ENCODE measurements at regions not wholly inside any gene's neighbourhood (a gene's known extent, or its start where the extent isn't known, plus 50 kb on each side); places are given as distances from the start of the nearest gene placed in this dataset.

DNA sequence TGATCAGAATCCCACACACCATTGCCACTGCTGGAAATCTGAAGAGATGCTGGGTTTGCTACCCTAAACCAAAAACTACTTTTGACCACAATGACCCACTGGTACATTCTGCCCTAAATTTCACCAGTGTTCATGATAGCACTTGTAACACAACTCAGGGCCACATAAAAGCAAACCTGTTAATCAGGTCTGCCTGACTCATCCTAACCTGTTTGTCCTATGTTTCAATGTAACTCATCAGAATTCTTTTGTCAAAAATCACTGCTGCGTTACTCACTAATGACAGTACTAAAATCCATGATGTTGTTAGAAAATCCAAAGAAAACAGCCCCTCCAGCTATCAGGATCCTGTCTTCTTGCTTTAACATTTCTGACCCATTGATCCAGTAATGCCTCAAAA, 55.6 kb upstream of the XCR1 start (continued):
- TF ChIP-seq SCRT1 (tag by site-specific recombination; IDR thresholded peaks at IDR 0.05; ENCODE audit: borderline replicate concordance) (no peak), ZFP37 (tag by site-specific recombination; IDR thresholded peaks at IDR 0.05) (no peak), ZNF184 (tag by site-specific recombination; IDR thresholded peaks at IDR 0.05) (no peak), ZNF391 (tag by site-specific recombination; IDR thresholded peaks at IDR 0.05; ENCODE audit: borderline replicate concordance, low read depth) (no peak)

DNA sequence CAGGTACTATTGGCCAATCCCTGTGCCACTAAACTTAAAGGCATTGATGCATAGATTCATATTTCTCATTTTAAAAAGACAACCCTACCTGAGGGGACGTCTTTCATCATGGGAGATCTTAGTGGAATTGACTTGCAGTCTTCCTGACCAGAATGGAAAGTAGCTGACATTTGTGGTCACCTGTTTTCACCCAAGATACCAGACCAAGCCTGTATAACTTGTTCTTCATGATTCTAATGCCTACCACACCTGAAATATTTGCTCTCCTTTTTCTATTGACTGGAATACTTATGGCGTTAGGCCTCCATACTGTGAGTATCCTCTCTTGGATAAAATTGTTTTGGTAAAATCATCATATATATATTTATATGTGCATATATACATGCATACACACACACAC, 54.7 kb upstream of the XCR1 start:
- no peak overlapping the region for H3K27ac ChIP-seq (ENCODE audit: extremely low read depth, low read depth, low read length)
- H3K4me3 ChIP-seq (ENCODE audit: low read depth, low read length), result no peak overlapping the region
- no peaks in the 10 kb centered on the region for H3K9me3 ChIP-seq (ENCODE audit: control insufficient read depth, insufficient read depth, low read depth, low read length)
- H3K4me1 ChIP-seq (ENCODE audit: control insufficient read depth, insufficient read depth, low read length), result no peaks in the 10 kb centered on the region
- TF ChIP-seq ZNF510 (tag by site-specific recombination; IDR thresholded peaks at IDR 0.05; ENCODE audit: insufficient replicate concordance) (no peak), ZNF302 (tag by site-specific recombination; IDR thresholded peaks at IDR 0.05; ENCODE audit: low read depth) (no peak), ZBTB20 (tag by site-specific recombination; IDR thresholded peaks at IDR 0.05) (no peak), ZNF416 (tag by site-specific recombination; IDR thresholded peaks at IDR 0.05) (no peak), ZNF558 (tag by site-specific recombination; IDR thresholded peaks at IDR 0.05) (no peak), ZNF423 (tag by site-specific recombination; IDR thresholded peaks at IDR 0.05) (no peak), ZNF274 (IDR thresholded peaks at IDR 0.05; ENCODE audit: low read length) (no peak), ZNF274 (tag by site-specific recombination; IDR thresholded peaks at IDR 0.05; ENCODE audit: borderline replicate concordance) (no peak), ZNF174 (tag by site-specific recombination; IDR thresholded peaks at IDR 0.05) (no peak), ZNF514 (tag by site-specific recombination; IDR thresholded peaks at IDR 0.05) (no peak), ZNF843 (tag by site-specific recombination; IDR thresholded peaks at IDR 0.05) (no peak), SALL2 (tag by site-specific recombination; IDR thresholded peaks at IDR 0.05; ENCODE audit: borderline replicate concordance) (no peak), ZNF211 (tag by site-specific recombination; IDR thresholded peaks at IDR 0.05; ENCODE audit: low read depth) (no peak), ZNF350 (tag by site-specific recombination; IDR thresholded peaks at IDR 0.05) (no peak)
- TF ChIP-seq, protein P1, sequence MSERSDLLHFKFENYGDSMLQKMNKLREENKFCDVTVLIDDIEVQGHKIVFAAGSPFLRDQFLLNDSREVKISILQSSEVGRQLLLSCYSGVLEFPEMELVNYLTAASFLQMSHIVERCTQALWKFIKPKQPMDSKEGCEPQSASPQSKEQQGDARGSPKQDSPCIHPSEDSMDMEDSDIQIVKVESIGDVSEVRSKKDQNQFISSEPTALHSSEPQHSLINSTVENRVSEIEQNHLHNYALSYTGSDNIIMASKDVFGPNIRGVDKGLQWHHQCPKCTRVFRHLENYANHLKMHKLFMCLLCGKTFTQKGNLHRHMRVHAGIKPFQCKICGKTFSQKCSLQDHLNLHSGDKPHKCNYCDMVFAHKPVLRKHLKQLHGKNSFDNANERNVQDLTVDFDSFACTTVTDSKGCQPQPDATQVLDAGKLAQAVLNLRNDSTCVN (tag by site-specific recombination; optimal IDR thresholded peaks at IDR 0.05), result no peak
- TF ChIP-seq, protein P2, sequence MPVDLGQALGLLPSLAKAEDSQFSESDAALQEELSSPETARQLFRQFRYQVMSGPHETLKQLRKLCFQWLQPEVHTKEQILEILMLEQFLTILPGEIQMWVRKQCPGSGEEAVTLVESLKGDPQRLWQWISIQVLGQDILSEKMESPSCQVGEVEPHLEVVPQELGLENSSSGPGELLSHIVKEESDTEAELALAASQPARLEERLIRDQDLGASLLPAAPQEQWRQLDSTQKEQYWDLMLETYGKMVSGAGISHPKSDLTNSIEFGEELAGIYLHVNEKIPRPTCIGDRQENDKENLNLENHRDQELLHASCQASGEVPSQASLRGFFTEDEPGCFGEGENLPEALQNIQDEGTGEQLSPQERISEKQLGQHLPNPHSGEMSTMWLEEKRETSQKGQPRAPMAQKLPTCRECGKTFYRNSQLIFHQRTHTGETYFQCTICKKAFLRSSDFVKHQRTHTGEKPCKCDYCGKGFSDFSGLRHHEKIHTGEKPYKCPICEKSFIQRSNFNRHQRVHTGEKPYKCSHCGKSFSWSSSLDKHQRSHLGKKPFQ (tag by site-specific recombination; IDR thresholded peaks at IDR 0.05), result no peak
- TF ChIP-seq, protein P3, sequence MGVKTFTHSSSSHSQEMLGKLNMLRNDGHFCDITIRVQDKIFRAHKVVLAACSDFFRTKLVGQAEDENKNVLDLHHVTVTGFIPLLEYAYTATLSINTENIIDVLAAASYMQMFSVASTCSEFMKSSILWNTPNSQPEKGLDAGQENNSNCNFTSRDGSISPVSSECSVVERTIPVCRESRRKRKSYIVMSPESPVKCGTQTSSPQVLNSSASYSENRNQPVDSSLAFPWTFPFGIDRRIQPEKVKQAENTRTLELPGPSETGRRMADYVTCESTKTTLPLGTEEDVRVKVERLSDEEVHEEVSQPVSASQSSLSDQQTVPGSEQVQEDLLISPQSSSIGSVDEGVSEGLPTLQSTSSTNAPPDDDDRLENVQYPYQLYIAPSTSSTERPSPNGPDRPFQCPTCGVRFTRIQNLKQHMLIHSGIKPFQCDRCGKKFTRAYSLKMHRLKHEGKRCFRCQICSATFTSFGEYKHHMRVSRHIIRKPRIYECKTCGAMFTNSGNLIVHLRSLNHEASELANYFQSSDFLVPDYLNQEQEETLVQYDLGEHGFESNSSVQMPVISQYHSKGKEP (tag by site-specific recombination; IDR thresholded peaks at IDR 0.05), result no peak
- CTCF ChIA-PET, result interaction anchor here (0.6 to 6.7 kb wide), 3 partner anchors 8 to 296 kb away, joined by 3 to 80 read pairs (median 22); no protein-coding TSS in a partner anchor
- POLR2A ChIA-PET, result no interaction called here
- H3K36me3 ChIP-seq (ENCODE audit: control insufficient read depth in 2 of 2, insufficient read depth in 1 of 2, low read length in 2 of 2), result no peaks in the 10 kb centered on the region

DNA sequence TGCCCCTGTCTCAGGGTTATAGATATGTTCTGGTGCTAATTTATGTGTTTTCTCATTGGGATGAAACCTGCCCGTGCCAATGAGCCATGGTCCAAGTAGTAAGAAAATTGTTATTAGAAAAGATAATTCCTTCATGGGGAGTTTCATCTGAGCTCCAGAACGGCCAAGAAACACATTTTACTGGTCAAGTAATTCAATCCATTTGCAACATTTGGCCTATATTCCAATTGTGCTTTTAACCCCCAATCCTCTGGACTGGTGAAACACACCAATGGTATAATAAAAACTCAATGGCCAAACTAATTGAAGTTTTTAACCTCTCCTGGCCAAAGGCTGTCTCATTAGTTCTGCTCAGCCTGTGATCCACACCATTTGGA, 53.7 kb upstream of the XCR1 start:
- Histone ChIP-seq H3K9me3 (ENCODE audit: control insufficient read depth, insufficient read depth, low read depth, low read length) (no peaks in the 10 kb centered on the region), H3K4me1 (ENCODE audit: control insufficient read depth, insufficient read depth, low read length) (no peaks in the 10 kb centered on the region), H3K27ac (ENCODE audit: extremely low read depth, low read depth, low read length) (no peak overlapping the region), H3K36me3 (ENCODE audit: control insufficient read depth in 2 of 2, insufficient read depth in 1 of 2, low read length in 2 of 2) (no peaks in the 10 kb centered on the region), H3K4me3 (ENCODE audit: low read depth, low read length) (no peak overlapping the region)
- TF ChIP-seq ZBTB20 (tag by site-specific recombination; IDR thresholded peaks at IDR 0.05) (no peak), ZNF555 (tag by site-specific recombination; conservative IDR thresholded peaks at IDR 0.05) (no peak), ZIC2 (tag by site-specific recombination; IDR thresholded peaks at IDR 0.05) (no peak), ZNF624 (tag by site-specific recombination; IDR thresholded peaks at IDR 0.05) (no peak)
- CTCF ChIA-PET, result interaction anchor here (0.6 to 6.7 kb wide), 7 partner anchors 27 to 833 kb away, joined by 3 to 80 read pairs (median 5); partner anchors contain the start of gene CCR1
- POLR2A ChIA-PET, result no interaction called here

All from HEK293 (cell line).